IPS DF 6.9 (cell line): ENCODE measurements at regions not wholly inside any gene's neighbourhood (a gene's known extent, or its start where the extent isn't known, plus 50 kb on each side); places are given as distances from the start of the nearest gene placed in this dataset.

Source experiments
- DNase-seq: peaks from one replicate; pipeline ENCODE4 v3.0.0-alpha.2; 2013; ENCODE audit warnings: low read depth, low spot score
- H3K27ac ChIP-seq: one replicate; pipeline ENCODE4 v1.5.1; 2013; ENCODE audit warnings: low read length, control low read depth
- H3K27me3 ChIP-seq: 2 replicates; pipeline ENCODE4 v1.6.1; 2013; ENCODE audit warnings: mild to moderate bottlenecking, low read length; ENCODE audit not compliant: control insufficient read depth, insufficient read depth
- H3K36me3 ChIP-seq: 2 replicates; pipeline ENCODE4 v1.6.1; 2013; ENCODE audit warnings: low read length; ENCODE audit not compliant: control insufficient read depth, insufficient read depth
- H3K4me1 ChIP-seq: 2 replicates; pipeline ENCODE4 v1.6.1; 2013; ENCODE audit warnings: low read length; ENCODE audit not compliant: control insufficient read depth, insufficient read depth
- H3K4me3 ChIP-seq: 2 replicates; pipeline ENCODE4 v1.5.1; 2013; ENCODE audit warnings: mild to moderate bottlenecking, low read length
- H3K9me3 ChIP-seq: 2 replicates; pipeline ENCODE4 v1.6.1; 2013; ENCODE audit warnings: low read length, inconsistent platforms; ENCODE audit not compliant: control insufficient read depth, insufficient read depth
- WGBS: extraction: QIAGEN DNeasy Blood & Tissue Kit; methylation state at CpG from one replicate; pipeline ENCODE4 v1.1.7; 2013; ENCODE audit warnings: mixed read lengths, missing lambda C conversion rate; ENCODE audit not compliant: insufficient read length, insufficient coverage; 5-methylcytosine and 5-hydroxymethylcytosine counted together

DNA sequence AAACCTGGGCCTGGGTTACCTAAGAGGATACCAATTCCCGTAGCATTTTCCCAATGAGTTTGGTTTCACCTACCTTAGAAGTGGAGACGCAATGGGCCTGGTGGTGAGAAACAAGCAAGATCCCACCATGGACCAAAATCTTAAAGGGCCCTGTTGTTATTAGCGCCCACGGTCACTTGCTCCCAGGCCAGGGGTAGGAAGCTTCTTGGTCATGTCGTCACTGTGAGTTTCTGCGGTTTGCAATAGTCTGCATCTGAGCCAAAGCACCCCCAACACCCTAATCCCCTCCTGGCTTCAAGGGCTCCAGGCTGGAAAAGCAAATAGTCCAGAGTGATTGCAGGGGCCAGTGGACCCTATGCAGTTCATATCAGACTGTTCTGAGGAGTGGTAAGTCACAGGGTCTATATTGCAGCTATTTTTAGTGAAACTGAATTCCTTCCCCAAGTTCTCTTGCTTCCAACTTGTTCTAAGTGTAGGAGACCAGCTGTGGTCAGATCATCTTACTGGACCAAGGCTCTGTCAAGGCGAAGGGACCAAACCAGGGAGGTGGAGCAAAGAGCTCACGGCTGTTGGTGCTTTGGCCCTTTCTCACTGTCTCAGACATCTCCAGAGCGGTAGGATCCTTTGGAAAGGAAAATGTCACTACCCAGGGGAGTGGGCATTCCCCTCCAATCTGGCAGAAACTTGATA lies 307.9 kb upstream of the F9 start:
- no peak for DNase-seq
- no CpG with 5 or more reads among the region's 9 CpGs for WGBS
- no peaks in the 10 kb centered on the region for H3K27me3 ChIP-seq
- H3K4me1 ChIP-seq: peaks cover 3% of the 10 kb centered on the region
- H3K36me3 ChIP-seq: no peaks in the 10 kb centered on the region
- no peak overlapping the region for H3K4me3 ChIP-seq
- no peak overlapping the region for H3K27ac ChIP-seq
- no peaks in the 10 kb centered on the region for H3K9me3 ChIP-seq

GRCh38 chrX:139213241-139213709 lies 317.3 kb upstream of the F9 start:
- Histone ChIP-seq H3K4me1 (no peaks in the 10 kb centered on the region), H3K27ac (no peak overlapping the region), H3K9me3 (no peaks in the 10 kb centered on the region), H3K4me3 (no peak overlapping the region), H3K36me3 (no peaks in the 10 kb centered on the region), H3K27me3 (no peaks in the 10 kb centered on the region; the same call in 1 of the 2 replicates)
- no peak for DNase-seq
- WGBS: no CpG with 5 or more reads among the region's 3 CpGs

- no CpG with 5 or more reads among the region's 8 CpGs for WGBS
- H3K27me3 ChIP-seq: peaks cover 4% of the 10 kb centered on the region; the same call in 1 of the 2 replicates
- no peaks in the 10 kb centered on the region for H3K36me3 ChIP-seq
- no peaks in the 10 kb centered on the region for H3K9me3 ChIP-seq
- no peak overlapping the region for H3K27ac ChIP-seq
- no peaks in the 10 kb centered on the region for H3K4me1 ChIP-seq
- H3K4me3 ChIP-seq: no peak overlapping the region
- no peak for DNase-seq
Observed at GRCh38 chrX:139211568-139212182, 318.9 kb upstream of the F9 start.

GRCh38 chrX:139209342-139209741 lies 321.2 kb upstream of the F9 start:
- H3K36me3 ChIP-seq: no peaks in the 10 kb centered on the region
- no CpG with 5 or more reads among the region's 5 CpGs for WGBS

GRCh38 chrX:139207655-139208054 lies 322.9 kb upstream of the F9 start:
- Histone ChIP-seq H3K36me3 (no peaks in the 10 kb centered on the region), H3K27me3 (peaks cover 13% of the 10 kb centered on the region; the same call in 1 of the 2 replicates), H3K27ac (no peak overlapping the region), H3K9me3 (no peaks in the 10 kb centered on the region), H3K4me3 (no peak overlapping the region), H3K4me1 (no peaks in the 10 kb centered on the region)
- no peak for DNase-seq

More at GRCh38 chrX:139209342-139209741, 321.2 kb upstream of the F9 start:
- H3K27me3 ChIP-seq: peaks cover 9% of the 10 kb centered on the region; the same call in 1 of the 2 replicates
- no peaks in the 10 kb centered on the region for H3K9me3 ChIP-seq
- no peak for DNase-seq
- H3K4me1 ChIP-seq: no peaks in the 10 kb centered on the region
- no peak overlapping the region for H3K27ac ChIP-seq
- no peak overlapping the region for H3K4me3 ChIP-seq

DNA sequence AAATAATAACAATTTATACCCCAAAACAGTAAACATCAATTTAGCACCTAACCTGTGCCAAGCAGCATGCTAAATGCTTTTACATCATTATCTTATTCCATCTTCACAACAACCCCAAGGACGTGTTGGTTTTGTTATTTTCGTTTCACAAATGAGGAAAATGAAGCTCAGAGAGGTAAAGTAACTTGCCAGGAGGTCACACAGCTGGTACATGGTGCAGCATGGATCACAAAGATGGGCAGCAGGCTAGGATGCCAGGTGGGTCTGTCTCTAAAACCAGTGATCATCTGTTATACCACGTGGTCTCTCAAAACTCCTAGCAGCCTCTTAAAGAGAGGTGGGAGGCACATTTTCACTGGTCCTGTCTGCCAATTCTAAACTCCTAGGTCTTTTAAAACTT lies 323.6 kb upstream of the F9 start:
- peaks cover 16% of the 10 kb centered on the region; the same call in 1 of the 2 replicates for H3K27me3 ChIP-seq
- WGBS: no CpG with 5 or more reads among the region's 3 CpGs
- H3K4me1 ChIP-seq: no peaks in the 10 kb centered on the region

GRCh38 chrX:139204898-139205667 lies 325.5 kb upstream of the F9 start:
- no peak overlapping the region for H3K27ac ChIP-seq
- H3K9me3 ChIP-seq: no peaks in the 10 kb centered on the region
- no peak for DNase-seq
- H3K4me1 ChIP-seq: peaks cover 1% of the 10 kb centered on the region; the same call in 1 of the 2 replicates
- H3K4me3 ChIP-seq: peak overlapping the region; percentile 62; the same call in 1 of the 2 replicates
- H3K36me3 ChIP-seq: no peaks in the 10 kb centered on the region
- H3K27me3 ChIP-seq: peaks cover 16% of the 10 kb centered on the region; the same call in 1 of the 2 replicates
- WGBS: no CpG with 5 or more reads among the region's 58 CpGs

More for the DNA sequence above, 323.6 kb upstream of the F9 start:
- no peak overlapping the region for H3K4me3 ChIP-seq
- H3K27ac ChIP-seq: no peak overlapping the region
- H3K9me3 ChIP-seq: no peaks in the 10 kb centered on the region
- DNase-seq: no peak
- no peaks in the 10 kb centered on the region for H3K36me3 ChIP-seq

DNA sequence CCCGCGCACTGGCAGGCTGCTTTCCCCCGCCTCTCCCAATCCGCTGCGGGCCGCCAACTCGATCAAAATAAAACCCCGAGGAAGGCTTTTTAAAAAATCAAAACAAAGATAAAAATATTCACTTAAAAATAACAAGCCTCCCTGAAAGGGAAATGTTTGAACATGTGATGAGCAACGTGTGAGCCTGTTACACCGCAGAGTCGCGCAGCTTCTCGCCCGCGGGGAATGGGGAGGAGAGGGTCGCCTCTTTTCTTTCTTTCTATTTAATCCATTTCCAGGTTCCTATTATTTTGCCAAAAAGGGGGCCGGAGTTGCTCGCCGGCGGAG lies 326.0 kb upstream of the F9 start:
- Histone ChIP-seq H3K27me3 (peaks cover 17% of the 10 kb centered on the region; the same call in 1 of the 2 replicates), H3K36me3 (no peaks in the 10 kb centered on the region), H3K4me1 (peaks cover 1% of the 10 kb centered on the region; the same call in 1 of the 2 replicates), H3K27ac (no peak overlapping the region), H3K9me3 (no peaks in the 10 kb centered on the region), H3K4me3 (peak overlapping the region; percentile 62; the same call in 1 of the 2 replicates)
- DNase-seq: no peak
- WGBS: no CpG with 5 or more reads among the region's 20 CpGs

GRCh38 chrX:139203651-139204570 lies 326.6 kb upstream of the F9 start:
- H3K36me3 ChIP-seq: no peaks in the 10 kb centered on the region
- peaks cover 1% of the 10 kb centered on the region; the same call in 1 of the 2 replicates for H3K4me1 ChIP-seq
- DNase-seq: no peak
- WGBS: no CpG with 5 or more reads among the region's 99 CpGs
- no peaks in the 10 kb centered on the region for H3K9me3 ChIP-seq
- H3K27ac ChIP-seq: no peak overlapping the region
- peak overlapping the region; percentile 52; the same call in 1 of the 2 replicates for H3K4me3 ChIP-seq
- peaks cover 17% of the 10 kb centered on the region; the same call in 1 of the 2 replicates for H3K27me3 ChIP-seq
